GM12878 (cell line): ENCODE measurements at regions not wholly inside any gene's neighbourhood (a gene's known extent, or its start where the extent isn't known, plus 50 kb on each side); places are given as distances from the start of the nearest gene placed in this dataset.

Source experiments
- ATF2 ChIP-seq: IDR thresholded peaks from 2 replicates; pipeline ENCODE4 v1.6.1; 2012; ENCODE audit warnings: low read length, inconsistent platforms
- EED ChIP-seq: sonication (generic); IDR thresholded peaks from 2 replicates; pipeline ENCODE4 v1.6.1; 2016; ENCODE audit warnings: antibody characterized with exemption, low read depth
- IKZF2 ChIP-seq, 2 experiments: fragments of 450-650 bp; IDR thresholded peaks; 2 replicates each; pipeline ENCODE4 v1.6.1; 2017; ENCODE audit warnings: mild to moderate bottlenecking in 2 of 2, moderate library complexity in 2 of 2
- RB1 ChIP-seq: fragments of 450-650 bp; formaldehyde crosslinking; IDR thresholded peaks from 2 replicates; pipeline ENCODE4 v1.6.1; 2017; ENCODE audit warnings: mild to moderate bottlenecking, borderline replicate concordance
- SMAD5 ChIP-seq: IDR thresholded peaks from 2 replicates; pipeline ENCODE4 v1.6.1; 2016; ENCODE audit warnings: antibody characterized with exemption, low read depth
- SREBF2 ChIP-seq: IDR thresholded peaks from 2 replicates; pipeline ENCODE4 v1.6.1; 2012; ENCODE audit warnings: mild to moderate bottlenecking, low read length
- ZNF384 ChIP-seq: IDR thresholded peaks from 2 replicates; pipeline ENCODE4 v1.6.1; 2012; ENCODE audit warnings: low read depth, mild to moderate bottlenecking, low read length, improper control_type of control experiment, borderline replicate concordance
- TF ChIP-seq, protein P1 (sequence below): fragments of 450-650 bp; IDR thresholded peaks from 2 replicates; pipeline ENCODE4 v1.6.1; 2018; ENCODE audit warnings: mild to moderate bottlenecking, low read depth, moderate library complexity; ENCODE audit not compliant: partially characterized antibody
- TF ChIP-seq, protein P2 (sequence below): fragments of 450-650 bp; IDR thresholded peaks from 2 replicates; pipeline ENCODE4 v1.6.1; 2017; ENCODE audit warnings: antibody characterized with exemption, mild to moderate bottlenecking, moderate library complexity

- TF ChIP-seq SMAD5 (no peak), EED (no peak), ATF2 (no peak), SREBF2 (no peak), RB1 (no peak), ZNF384 (no peak), IKZF2 (IDR thresholded peaks at IDR 0.05) (no peak)
- TF ChIP-seq, protein P1, sequence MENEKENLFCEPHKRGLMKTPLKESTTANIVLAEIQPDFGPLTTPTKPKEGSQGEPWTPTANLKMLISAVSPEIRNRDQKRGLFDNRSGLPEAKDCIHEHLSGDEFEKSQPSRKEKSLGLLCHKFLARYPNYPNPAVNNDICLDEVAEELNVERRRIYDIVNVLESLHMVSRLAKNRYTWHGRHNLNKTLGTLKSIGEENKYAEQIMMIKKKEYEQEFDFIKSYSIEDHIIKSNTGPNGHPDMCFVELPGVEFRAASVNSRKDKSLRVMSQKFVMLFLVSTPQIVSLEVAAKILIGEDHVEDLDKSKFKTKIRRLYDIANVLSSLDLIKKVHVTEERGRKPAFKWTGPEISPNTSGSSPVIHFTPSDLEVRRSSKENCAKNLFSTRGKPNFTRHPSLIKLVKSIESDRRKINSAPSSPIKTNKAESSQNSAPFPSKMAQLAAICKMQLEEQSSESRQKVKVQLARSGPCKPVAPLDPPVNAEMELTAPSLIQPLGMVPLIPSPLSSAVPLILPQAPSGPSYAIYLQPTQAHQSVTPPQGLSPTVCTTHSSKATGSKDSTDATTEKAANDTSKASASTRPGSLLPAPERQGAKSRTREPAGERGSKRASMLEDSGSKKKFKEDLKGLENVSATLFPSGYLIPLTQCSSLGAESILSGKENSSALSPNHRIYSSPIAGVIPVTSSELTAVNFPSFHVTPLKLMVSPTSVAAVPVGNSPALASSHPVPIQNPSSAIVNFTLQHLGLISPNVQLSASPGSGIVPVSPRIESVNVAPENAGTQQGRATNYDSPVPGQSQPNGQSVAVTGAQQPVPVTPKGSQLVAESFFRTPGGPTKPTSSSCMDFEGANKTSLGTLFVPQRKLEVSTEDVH: no peak
- TF ChIP-seq, protein P2, sequence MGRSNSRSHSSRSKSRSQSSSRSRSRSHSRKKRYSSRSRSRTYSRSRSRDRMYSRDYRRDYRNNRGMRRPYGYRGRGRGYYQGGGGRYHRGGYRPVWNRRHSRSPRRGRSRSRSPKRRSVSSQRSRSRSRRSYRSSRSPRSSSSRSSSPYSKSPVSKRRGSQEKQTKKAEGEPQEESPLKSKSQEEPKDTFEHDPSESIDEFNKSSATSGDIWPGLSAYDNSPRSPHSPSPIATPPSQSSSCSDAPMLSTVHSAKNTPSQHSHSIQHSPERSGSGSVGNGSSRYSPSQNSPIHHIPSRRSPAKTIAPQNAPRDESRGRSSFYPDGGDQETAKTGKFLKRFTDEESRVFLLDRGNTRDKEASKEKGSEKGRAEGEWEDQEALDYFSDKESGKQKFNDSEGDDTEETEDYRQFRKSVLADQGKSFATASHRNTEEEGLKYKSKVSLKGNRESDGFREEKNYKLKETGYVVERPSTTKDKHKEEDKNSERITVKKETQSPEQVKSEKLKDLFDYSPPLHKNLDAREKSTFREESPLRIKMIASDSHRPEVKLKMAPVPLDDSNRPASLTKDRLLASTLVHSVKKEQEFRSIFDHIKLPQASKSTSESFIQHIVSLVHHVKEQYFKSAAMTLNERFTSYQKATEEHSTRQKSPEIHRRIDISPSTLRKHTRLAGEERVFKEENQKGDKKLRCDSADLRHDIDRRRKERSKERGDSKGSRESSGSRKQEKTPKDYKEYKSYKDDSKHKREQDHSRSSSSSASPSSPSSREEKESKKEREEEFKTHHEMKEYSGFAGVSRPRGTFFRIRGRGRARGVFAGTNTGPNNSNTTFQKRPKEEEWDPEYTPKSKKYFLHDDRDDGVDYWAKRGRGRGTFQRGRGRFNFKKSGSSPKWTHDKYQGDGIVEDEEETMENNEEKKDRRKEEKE: no peak
- TF ChIP-seq, all 136 proteins: peak for 0
Observed at GRCh38 chr3:11901286-11901875, 54.7 kb upstream of the TAMM41 start (continued).
